Esophagus (tissue), 2 donors: ENCODE measurements at regions not wholly inside any gene's neighbourhood (a gene's known extent, or its start where the extent isn't known, plus 50 kb on each side); places are given as distances from the start of the nearest gene placed in this dataset.

Experiments used
- H3K27ac ChIP-seq, 2 donors: one replicate each; pipeline ENCODE4 v1.5.1; 2013; ENCODE audit warnings: low read depth in 2 of 2, mild to moderate bottlenecking in 2 of 2, inconsistent platforms in 1 of 2, low read length in 1 of 2, moderate library complexity in 1 of 2
- H3K27me3 ChIP-seq, 2 donors: one replicate each; pipeline ENCODE4 v1.6.1; 2013; ENCODE audit warnings: low read length in 2 of 2, control low read depth in 1 of 2, mild to moderate bottlenecking in 1 of 2; ENCODE audit not compliant: insufficient read depth in 2 of 2, control insufficient read depth in 1 of 2
- H3K36me3 ChIP-seq, 2 donors: one replicate each; pipeline ENCODE4 v1.6.1; 2013; ENCODE audit warnings: low read length in 1 of 2; ENCODE audit not compliant: control insufficient read depth in 2 of 2, insufficient read depth in 2 of 2
- H3K4me1 ChIP-seq, 2 donors: one replicate each; pipeline ENCODE4 v1.6.1; 2013; ENCODE audit warnings: low read length in 1 of 2; ENCODE audit not compliant: control insufficient read depth in 2 of 2, insufficient read depth in 2 of 2
- H3K4me3 ChIP-seq, 2 donors: one replicate each; pipeline ENCODE4 v1.5.1; 2013; ENCODE audit warnings: low read length in 2 of 2, mild to moderate bottlenecking in 2 of 2, low read depth in 1 of 2, moderate library complexity in 1 of 2
- H3K9me3 ChIP-seq, 2 donors: one replicate each; pipeline ENCODE4 v1.6.1; 2013; ENCODE audit warnings: mild to moderate bottlenecking in 2 of 2, low read depth in 1 of 2, low read length in 1 of 2, moderate library complexity in 1 of 2; ENCODE audit not compliant: control insufficient read depth in 2 of 2, insufficient read depth in 1 of 2
- WGBS, 2 donors: extraction: QIAGEN DNeasy Blood & Tissue Kit; methylation state at CpG; one replicate each; pipeline ENCODE4 v1.1.7; 2013; 5-methylcytosine and 5-hydroxymethylcytosine counted together
- donor health status: healthy with polysubstance abuse.
- donor health status: Bipolar disorder and iron deficiency.

GRCh38 chr5:1950096-1950707 lies 67.5 kb upstream of the IRX4 start:
- peaks cover 8 to 15% of the 10 kb centered on the region in 2 donors for H3K4me1 ChIP-seq
- 79 to 84% methylated on average over 32 of the region's 32 CpGs for WGBS, 2 donors
- peak overlapping the region in 1 of 2 donors; percentile 5 for H3K27ac ChIP-seq
- H3K4me3 ChIP-seq: no peak overlapping the region
- H3K9me3 ChIP-seq: peaks cover 6 to 14% of the 10 kb centered on the region in 2 donors
- no peaks in the 10 kb centered on the region for H3K36me3 ChIP-seq
- no peaks in the 10 kb centered on the region for H3K27me3 ChIP-seq

- Histone ChIP-seq H3K4me3 (peak overlapping the region in 1 of 2 donors; percentile 26), H3K9me3 (peaks cover 6 to 14% of the 10 kb centered on the region in 2 donors), H3K27ac (peak overlapping the region; percentile 42 to 77), H3K4me1 (peaks cover 8 to 15% of the 10 kb centered on the region in 2 donors), H3K36me3 (no peaks in the 10 kb centered on the region), H3K27me3 (no peaks in the 10 kb centered on the region)
- 52 to 74% methylated on average over 17 to 18 of the region's 18 CpGs for WGBS, 2 donors
These were observed 66.5 kb upstream of the IRX4 start for GRCh38 chr5:1949253-1949652.

- H3K4me3 ChIP-seq: peak overlapping the region in 1 of 2 donors; percentile 26
- H3K9me3 ChIP-seq: peaks cover 6 to 14% of the 10 kb centered on the region in 2 donors
- peaks cover 8 to 15% of the 10 kb centered on the region in 2 donors for H3K4me1 ChIP-seq
- peak overlapping the region; percentile 42 to 77 for H3K27ac ChIP-seq
- H3K36me3 ChIP-seq: no peaks in the 10 kb centered on the region
- WGBS, 2 donors: 26 to 62% methylated on average over 26 of the region's 26 CpGs
- H3K27me3 ChIP-seq: no peaks in the 10 kb centered on the region
These were observed 66.0 kb upstream of the IRX4 start for GRCh38 chr5:1948663-1949191.

- no peaks in the 10 kb centered on the region for H3K36me3 ChIP-seq
- peak overlapping the region; percentile 44 to 59 for H3K27ac ChIP-seq
- peaks cover 6 to 14% of the 10 kb centered on the region in 2 donors for H3K9me3 ChIP-seq
- WGBS, 2 donors: 37 to 42% methylated on average over 10 of the region's 10 CpGs
- H3K4me1 ChIP-seq: peaks cover 8 to 18% of the 10 kb centered on the region in 2 donors
- H3K27me3 ChIP-seq: no peaks in the 10 kb centered on the region
- no peak overlapping the region for H3K4me3 ChIP-seq
These were observed 65.4 kb upstream of the IRX4 start for GRCh38 chr5:1948111-1948510.

- 75 to 83% methylated on average over 13 of the region's 13 CpGs for WGBS, 2 donors
- peaks cover 4 to 14% of the 10 kb centered on the region in 2 donors for H3K9me3 ChIP-seq
- no peak overlapping the region for H3K27ac ChIP-seq
- H3K4me1 ChIP-seq: peaks cover 8 to 18% of the 10 kb centered on the region in 2 donors
- H3K27me3 ChIP-seq: no peaks in the 10 kb centered on the region
- H3K4me3 ChIP-seq: no peak overlapping the region
- H3K36me3 ChIP-seq: no peaks in the 10 kb centered on the region
These were observed 64.1 kb upstream of the IRX4 start for GRCh38 chr5:1946776-1947175.

- Histone ChIP-seq H3K4me1 (peaks cover 4 to 16% of the 10 kb centered on the region in 2 donors), H3K36me3 (no peaks in the 10 kb centered on the region), H3K9me3 (peaks cover 0 to 10% of the 10 kb centered on the region in 2 donors), H3K27me3 (no peaks in the 10 kb centered on the region), H3K4me3 (no peak overlapping the region), H3K27ac (no peak overlapping the region)
- 86 to 88% methylated on average over 17 of the region's 17 CpGs for WGBS, 2 donors
These were observed 63.5 kb upstream of the IRX4 start for GRCh38 chr5:1946122-1946677.

- Histone ChIP-seq H3K36me3 (no peaks in the 10 kb centered on the region), H3K4me1 (peaks cover 0 to 12% of the 10 kb centered on the region in 2 donors), H3K27me3 (no peaks in the 10 kb centered on the region), H3K4me3 (no peak overlapping the region), H3K27ac (no peak overlapping the region), H3K9me3 (peaks cover 0 to 4% of the 10 kb centered on the region in 2 donors)
- 74 to 83% methylated on average over 12 to 13 of the region's 13 CpGs for WGBS, 2 donors
These were observed 62.9 kb upstream of the IRX4 start for GRCh38 chr5:1945606-1946005.

- Histone ChIP-seq H3K4me1 (peaks cover 0 to 8% of the 10 kb centered on the region in 2 donors), H3K36me3 (no peaks in the 10 kb centered on the region), H3K9me3 (no peaks in the 10 kb centered on the region), H3K4me3 (no peak overlapping the region), H3K27ac (peak overlapping the region in 1 of 2 donors; percentile 22), H3K27me3 (no peaks in the 10 kb centered on the region)
- 70 to 78% methylated on average over 10 of the region's 10 CpGs for WGBS, 2 donors
These were observed 61.7 kb upstream of the IRX4 start for GRCh38 chr5:1944408-1944807.

GRCh38 chr5:1943481-1943880 lies 60.8 kb upstream of the IRX4 start:
- Histone ChIP-seq H3K4me1 (peaks cover 0 to 3% of the 10 kb centered on the region in 2 donors), H3K4me3 (no peak overlapping the region), H3K27me3 (no peaks in the 10 kb centered on the region), H3K36me3 (peaks cover 0 to 2% of the 10 kb centered on the region in 2 donors), H3K27ac (peak overlapping the region in 1 of 2 donors; percentile 47), H3K9me3 (no peaks in the 10 kb centered on the region)
- 57 to 73% methylated on average over 11 of the region's 11 CpGs for WGBS, 2 donors
